CD4-positive, alpha-beta T cell treated with Interleukin-15 for 1 hour (primary cell): ENCODE measurements at regions not wholly inside any gene's neighbourhood (a gene's known extent, or its start where the extent isn't known, plus 50 kb on each side); places are given as distances from the start of the nearest gene placed in this dataset.

Experiments used
- DNase-seq: peaks from one replicate; pipeline ENCODE4 v3.0.0-alpha.2; 2020

DNA sequence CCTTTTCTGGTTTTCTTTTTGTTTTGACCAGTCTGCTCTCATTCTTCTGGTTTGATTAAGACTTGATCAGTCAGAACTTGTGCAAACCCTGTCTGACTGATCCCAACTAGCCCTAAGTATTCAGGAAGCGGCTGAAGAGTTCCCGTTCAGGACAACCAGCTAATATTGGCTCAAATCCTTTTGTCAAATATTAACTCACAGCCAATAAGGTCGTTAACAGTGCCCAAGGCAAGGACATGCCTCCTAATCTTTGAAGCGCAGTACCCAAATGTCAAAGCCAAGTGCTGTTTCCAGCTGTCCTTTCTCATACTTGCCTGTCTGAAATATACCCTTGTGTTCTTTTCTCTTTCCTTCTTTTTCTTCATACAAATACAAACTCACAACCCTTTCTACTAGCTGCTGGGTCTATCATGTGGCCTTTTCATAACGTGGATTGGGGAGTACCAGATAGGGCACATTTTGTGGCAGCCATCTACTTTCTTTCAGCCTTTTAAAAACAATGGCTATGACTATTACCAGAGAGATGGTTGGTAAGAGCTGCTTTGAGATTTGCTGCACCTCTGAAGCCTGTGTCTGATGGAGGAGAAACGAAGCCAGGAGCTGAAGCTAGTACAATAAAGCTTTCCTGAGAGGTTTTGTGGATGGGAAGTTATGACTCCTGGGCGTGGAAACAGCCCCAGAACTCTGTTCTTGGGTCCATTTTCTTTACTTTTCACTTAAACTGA, 266.4 kb upstream of the ZNF608 start:
- no peak for DNase-seq

DNA sequence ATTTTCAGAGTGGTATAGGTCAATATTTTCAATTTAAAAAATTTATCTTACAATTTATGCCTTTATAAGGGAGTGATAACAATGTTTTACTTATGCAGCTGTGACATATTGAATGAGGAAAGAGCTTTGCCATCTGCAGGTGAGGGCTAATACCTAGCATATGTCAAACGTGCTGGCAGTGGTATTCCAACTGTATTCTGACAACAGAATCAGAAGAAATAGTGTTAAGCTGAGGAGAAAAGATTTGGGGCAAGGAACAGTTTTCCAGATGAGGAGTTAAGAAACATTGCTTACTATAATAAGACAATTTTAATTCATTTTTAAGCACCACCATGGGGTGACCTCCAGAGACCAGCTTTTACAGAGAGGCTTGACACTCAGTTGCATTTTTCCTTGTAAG, 267.8 kb upstream of the ZNF608 start:
- DNase-seq: no peak

DNA sequence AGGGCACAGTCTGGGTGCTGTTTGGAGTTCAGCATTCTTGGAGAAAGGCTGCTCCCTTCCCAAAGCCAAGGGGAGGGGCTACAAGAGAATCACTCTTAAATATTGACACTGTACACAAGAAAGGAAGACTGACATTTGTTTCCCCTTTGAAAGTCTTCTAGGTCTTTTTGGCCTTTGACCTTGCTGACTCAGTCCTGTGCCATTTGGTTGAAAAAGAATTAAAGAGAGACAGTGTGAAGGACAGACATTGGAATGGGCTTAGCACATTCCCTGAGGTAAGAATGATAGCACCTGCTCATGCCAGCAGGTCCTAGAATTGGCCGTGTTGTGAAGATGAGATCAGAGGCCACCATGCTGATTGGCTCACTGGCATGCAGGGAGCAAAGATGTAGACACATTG, 271.4 kb upstream of the ZNF608 start:
- no peak for DNase-seq

DNA sequence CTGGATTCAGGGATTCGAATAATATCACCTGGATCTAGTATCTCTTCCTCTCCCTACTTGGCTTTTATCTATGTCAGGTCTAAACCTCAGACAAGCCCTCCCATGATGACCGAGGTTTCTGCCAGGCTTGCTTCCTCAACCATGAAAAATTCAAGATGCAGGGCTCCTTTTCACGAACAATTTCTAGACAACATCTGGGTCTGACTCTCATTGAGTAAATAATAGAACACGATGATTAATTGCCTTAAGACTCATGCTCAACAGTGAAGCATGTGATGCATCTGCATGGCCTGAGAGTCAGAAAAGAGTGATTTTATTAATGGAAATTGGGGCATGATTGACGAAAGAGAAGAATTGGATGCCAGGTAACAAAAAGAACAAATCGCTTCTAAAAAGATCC, 277.2 kb upstream of the ZNF608 start:
- DNase-seq: no peak

DNA sequence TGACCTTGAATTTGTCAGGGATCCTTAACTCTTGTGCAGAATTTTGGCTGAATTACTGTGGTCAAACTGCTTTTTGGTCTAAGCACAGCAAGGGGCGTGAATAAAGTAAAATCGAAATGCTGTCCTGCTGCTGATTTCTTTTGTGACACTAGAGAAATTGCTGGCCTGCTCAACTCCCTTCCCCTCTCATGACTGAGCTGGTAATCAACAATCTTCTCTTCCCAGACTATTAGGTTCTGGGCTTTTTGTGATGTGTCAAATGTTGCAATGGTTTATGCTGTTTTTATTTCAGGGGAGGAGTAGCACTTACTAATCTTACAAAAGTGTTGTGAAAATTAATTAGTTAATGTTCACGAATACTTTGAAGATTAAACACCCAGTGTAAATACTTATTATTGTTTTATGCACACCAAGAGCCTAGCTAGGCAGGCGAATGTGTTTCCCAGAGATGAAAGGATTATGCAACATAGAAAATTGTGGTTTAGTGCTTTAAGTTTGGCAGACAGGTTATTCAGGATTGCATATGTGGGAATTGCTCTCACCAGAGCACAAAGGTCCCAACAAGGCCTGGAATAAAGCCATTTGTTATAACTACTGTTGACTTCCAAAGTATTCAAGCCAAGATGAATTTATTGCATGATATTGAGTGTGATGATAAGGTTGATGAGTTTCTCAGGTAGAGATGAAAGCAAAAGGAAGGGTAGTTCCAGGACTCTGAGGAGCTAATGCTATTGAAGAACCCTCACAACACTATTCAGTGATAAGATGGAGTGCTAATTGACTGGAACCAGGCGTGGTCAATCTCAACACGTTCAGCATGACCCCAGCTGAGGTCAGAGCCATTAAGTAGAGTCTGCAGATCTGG, 280.7 kb upstream of the ZNF608 start:
- no peak for DNase-seq

DNA sequence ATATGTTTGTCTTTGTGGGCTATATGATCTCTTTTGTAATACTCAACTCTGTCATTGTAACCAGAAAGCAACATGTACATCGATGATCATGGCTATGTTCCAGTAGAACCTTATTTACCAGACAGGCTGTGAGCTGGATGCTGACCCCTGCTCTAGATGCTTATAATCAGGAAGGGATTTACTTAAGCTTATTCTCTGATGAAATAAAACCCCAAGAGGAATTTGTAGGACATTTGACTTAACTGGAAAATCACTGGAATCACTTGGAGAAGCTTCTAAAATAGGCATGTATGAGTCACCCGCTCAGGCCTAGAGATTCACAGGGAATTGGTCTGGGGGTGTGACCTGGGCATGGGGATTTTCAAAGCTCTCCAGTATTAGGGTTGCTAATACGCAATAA, 285.8 kb upstream of the ZNF608 start:
- no peak for DNase-seq

DNA sequence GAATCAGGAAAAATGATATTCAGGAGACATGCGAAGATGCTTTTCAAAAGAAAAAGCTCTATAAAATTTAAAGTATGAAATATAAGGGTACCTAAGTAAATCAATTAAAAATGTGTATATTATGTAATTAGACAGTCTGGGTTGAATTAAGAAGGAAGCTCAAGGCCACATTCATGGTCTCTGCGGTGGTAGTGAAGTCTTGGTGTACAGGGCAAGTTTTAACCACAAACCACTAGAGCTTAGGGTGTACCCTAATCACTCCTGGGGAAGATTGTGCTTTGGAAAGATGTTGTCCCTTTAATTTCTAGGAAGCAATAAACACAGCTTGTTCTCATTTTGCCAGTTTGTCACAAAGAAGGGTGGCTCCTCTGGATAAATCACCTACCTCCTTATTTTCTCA, 287.2 kb upstream of the ZNF608 start:
- DNase-seq: no peak

DNA sequence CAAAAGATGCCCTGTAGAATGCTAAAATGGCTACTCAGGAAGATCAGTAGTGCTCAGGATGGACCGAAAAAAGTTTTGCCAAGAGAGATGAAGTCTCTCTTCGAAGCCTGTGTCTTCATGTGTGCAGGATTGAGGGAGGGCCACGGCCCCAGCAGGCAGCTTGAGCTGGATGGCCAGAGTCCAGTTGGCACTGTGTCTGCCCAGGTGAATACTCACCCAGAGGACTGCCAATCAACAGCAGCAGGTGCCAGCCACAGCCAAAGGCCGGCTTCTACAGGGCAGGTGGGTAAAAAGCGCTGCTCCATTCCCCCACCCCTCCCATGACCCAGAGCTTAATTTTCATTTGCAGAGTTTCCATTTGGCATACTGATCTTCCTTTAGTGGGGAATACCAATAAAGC, 287.9 kb upstream of the ZNF608 start:
- DNase-seq: no peak

DNA sequence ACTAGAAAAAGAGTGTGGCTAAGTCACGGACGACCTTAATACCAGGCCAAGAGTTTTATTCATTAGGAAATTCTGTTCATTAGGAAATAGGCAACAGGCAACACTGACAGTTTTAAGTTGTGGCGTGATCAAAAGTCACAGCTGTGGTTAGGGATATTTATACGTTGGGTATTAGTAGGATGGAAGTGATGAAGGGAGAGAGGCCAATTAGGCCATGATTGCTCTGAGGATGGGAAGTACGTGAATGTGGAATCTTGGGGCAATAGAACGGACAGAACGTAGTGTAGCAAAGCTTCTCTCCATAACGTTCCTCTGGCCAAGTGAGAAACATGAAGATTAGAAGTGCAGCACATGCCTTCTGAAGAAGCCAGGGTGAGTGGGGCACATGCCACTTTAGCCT, 290.1 kb upstream of the ZNF608 start:
- DNase-seq: no peak

DNA sequence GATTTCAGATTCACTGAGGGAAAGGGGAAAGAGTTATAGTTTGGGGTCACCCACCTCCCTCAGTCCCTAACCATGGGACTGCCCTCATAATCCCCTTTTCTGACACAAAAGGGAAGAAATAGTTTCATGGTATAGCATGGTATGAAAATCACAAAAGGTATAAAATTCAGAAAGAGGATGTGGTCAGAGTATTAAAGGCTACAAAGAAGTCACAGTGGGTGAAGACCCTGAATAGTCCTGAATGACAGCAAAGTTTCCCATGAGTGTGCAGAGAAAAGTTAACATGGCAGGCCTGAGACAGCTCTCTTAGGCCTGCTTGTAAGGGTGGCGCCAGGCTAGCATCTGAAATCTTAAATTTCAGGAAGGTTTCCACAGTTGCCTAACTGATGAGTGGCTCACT, 290.6 kb upstream of the ZNF608 start:
- DNase-seq: no peak

DNA sequence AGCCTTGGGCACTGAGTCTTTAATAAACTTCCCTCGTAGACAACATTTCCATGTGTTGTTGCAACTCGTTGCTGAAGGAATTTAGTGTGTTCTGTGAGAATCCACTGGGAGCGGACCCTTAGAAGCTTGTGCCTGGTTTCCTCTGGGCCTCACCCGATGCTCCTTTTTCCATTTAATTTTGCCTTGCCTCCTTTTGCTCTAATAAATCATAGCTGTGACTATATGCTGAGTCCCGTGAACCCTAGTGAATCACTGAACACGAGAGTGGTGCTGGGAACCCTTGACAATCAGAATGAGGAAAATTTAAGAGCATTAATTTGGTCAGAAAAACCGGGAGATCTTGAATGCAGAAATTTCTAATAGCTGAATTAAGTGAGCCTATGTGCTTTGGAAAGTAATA, 291.1 kb upstream of the ZNF608 start:
- DNase-seq: no peak

DNA sequence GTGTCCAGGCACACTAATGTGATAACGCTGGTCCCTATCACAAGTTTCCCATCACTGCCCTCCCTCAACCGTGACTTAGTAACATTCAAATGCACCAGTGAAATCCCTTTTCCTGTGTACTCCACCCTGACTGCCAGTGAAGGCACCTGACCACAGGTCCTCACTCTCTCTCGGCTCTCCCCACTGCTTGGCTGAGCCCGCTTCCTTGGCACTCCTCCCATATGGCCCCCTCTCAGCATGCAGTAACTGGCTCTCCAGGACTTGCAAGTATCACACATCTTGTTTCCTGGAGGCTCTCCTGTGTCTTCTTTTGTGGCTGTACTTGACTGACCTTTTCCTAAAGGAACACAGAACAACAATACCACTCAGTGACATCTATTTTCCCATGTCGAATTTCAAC, 292.0 kb upstream of the ZNF608 start:
- DNase-seq: no peak

DNA sequence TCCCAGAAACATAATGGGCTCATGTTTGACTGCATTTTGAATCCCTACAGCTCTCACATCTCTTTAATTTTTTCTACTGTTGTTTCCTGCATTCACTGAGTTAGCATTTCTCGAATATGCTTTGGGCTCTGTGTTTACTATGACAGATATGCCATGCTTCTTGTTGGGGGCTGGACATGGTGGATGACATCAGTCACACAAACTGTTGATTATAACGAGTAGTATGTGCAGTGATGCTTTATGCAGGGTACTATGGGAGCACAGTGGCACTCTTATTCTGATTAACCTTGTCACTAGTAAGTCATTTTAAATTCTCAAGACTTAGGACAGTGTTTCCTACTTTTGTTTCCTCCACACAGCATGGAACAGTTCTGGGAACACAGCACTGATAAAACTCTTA, 295.4 kb upstream of the ZNF608 start:
- DNase-seq: no peak

DNA sequence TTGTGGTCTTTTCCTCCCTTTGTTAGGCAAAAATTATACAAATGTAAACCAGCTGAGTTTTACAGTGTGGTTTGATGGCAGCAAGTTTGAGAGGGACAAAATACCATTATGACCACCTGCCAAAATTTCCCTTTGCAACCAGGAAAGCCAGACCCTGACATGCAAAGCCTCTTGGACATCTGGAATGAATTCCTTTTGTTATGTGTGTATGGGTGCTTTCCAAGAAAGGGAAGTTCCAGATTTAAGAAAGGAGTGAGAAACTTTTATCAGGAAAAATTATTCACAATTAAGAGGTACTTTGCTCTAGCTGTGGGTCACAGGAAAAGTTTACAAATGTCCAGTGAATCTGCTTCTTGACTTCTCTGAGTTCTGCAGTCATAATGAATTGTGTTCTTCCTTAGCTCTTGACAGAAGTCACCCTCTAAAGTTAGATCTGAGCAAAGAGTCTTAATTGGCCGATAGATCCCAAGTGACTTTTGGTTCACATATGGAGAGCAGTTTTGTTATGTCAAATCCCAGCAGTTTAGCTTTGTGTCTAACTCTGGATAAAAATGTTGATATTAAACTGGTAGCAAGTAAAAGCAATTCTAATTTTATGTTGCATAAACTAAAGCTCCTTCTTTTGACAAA, 295.9 kb upstream of the ZNF608 start:
- DNase-seq: no peak

DNA sequence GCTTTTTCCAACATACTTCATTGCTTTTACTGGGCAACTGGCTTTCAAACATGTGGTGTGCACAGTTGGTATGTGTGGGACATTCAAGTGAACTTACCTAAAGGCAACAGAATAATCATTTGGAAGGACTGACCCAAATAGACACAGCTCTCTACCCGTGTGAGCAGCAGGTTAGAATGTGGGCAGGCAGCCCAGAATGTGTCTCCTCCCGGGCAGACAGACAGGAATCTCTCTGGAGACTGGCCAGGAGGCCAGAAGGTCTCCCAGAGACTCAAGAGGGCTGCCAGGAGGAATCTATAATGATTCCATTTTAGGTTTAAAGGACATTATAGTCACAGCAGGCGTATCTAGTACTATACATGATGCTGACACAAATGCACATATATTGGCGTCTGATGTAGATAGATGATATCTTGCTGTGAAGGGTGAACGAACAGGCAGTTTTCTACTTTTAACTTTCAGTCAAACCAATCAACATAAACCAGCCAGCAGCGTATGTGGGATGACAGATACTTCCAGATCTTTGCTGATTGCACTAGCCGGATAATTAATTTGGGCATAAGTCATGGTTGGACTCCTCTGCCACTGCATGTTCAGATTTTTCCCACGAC, 297.4 kb upstream of the ZNF608 start:
- no peak for DNase-seq

DNA sequence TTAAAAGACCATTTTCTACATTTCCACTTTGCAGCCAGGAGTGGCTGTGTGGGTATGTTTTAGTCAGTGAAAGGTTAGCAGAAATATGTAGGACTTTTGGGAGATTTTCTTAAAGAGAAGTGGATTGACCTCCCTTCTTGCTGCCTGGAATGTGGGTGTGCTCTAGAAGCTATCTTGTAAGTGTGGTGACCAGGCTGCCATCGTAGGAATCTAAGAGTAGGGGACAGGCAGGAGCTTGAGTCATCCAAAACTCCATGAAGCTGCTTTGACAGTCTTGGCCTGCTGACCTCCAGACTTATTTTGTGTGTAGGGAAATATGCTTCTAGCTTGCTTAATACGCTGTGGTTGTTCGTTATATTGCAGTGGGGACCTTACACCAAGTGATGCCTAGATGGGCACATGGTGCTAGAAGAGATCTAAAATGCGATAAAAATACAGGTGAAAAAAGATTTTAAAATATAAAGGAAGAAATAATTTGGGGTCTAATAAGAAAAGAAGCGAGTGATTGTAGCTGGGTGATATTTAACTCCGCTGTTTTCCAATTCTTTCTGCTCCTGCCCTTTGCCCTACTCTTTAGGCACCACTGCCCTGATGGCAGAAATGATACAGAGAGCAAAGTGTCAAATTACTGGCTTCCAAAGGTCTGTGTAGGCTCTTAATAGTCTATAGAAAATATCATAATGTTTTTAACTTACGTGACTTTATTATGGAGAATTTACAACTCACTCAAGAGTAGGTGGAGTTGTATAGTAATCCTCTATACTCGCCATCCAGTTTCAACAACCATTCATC, 298.2 kb upstream of the ZNF608 start:
- no peak for DNase-seq

DNA sequence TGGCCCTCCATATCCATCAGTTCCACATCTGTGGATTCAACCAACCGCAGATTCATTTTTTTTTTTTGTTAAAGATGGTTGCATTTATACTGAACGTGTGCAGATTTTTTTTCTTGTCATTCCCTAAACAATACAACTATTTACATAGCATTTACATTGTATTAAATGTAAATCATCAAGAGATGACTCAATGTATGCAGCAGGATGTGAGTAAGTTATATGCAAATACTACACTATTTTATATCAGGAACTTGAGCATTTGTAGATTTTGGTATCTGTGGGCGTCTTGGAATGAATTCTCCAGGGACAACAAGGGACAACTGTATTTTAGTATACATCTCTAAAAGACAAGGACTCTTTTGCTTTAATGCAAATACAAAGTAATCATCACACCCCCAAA, 299.2 kb upstream of the ZNF608 start:
- no peak for DNase-seq

DNA sequence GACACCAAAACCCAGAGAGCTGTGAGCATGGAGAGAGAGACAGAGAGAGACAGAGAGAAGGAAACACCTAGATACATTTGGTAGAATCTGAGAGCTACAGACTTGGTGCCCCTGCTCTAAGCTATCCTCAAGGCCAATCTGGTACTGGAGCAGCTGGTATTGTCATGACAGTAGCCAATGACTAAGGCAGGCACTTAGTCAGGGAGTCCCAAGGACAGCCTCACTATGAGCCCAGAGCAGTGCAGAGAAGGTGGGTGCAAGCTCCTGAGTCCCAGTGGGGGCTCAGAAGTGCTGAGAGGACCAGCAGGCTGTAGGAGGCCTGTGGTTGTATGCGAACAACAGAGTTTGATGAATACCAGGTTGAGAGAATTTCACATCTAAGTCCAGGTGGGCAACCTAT, 300.4 kb upstream of the ZNF608 start:
- DNase-seq: no peak

DNA sequence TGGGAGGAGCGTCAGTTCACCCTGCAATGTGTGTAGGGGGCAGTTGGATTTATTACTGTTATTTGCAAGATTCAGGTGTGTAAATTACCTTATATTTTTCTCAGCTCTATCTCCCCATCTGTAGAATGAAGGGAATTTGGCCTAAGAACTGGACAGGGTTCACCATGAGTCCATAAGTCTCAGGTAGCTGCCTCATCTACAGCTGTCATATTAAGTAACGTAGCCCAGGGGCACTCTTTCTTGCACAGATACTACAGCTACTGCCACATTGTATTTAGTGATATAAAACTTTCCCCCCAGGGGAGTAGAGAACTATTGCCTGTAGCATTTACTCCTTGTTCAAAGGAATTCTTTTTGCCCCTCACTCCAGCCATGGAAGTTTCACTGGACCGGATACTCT, 301.4 kb upstream of the ZNF608 start:
- no peak for DNase-seq

DNA sequence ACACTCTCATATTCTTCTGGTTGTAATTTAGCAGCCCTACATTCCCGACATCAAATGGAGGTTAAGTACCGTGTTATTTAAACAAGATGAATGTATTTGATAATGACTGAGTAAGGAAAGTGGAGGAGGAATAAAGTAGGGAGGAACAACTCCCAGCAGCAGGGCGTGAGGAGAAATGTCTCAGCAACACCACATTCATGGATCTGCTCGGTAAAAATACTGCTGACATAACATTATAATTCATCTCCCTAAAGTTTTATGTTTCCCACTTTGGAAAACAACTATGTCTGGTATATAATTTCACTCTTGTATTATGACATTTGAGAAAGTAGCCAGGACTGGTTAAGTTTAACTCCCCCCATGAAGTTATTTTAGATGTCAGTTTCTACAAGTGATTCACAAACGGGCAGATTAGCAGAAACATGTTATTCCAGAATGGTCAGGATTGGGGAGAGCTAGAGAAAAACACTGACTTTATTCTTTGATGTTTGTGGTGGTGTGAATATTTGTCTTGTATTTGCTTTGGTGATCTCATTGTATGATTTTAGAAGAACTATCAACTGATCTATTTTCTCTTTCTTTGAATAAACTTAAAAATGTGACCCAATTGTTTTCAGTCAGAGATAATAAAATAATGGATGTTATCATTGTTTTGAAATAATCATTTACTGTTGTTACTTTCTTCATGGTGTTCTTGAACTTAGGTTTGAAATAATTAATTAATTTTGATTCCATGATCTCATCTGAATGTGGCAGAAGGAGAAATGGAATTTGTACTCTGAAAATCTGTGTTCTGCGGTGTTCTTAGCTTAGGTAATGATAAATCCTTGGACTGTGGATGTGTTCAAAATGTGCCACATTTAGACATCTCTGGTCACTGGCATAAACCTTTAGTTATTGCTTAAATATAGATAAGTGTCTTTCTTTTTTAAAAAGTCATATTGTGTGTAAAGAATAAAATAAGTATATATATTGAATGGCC, 303.6 kb upstream of the ZNF608 start:
- no peak for DNase-seq

DNA sequence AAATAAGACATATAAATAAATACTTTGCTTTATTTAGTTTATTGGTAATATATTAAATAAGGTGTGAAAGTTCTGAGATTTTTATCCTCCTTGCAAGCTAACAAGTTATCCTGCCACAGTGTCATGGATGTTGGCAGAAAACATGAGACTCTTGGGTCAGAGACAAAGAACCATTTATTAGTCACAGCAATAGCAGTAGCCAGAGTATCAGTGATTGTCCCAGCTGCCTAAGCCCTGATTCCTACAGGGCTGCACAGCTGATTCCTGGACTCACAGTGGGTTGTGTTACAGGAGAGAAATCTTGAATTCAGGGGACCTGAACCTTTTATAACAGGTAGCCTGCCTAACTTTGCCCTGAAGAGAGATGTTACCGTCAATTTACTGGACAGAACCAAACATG, 304.5 kb upstream of the ZNF608 start:
- no peak for DNase-seq

DNA sequence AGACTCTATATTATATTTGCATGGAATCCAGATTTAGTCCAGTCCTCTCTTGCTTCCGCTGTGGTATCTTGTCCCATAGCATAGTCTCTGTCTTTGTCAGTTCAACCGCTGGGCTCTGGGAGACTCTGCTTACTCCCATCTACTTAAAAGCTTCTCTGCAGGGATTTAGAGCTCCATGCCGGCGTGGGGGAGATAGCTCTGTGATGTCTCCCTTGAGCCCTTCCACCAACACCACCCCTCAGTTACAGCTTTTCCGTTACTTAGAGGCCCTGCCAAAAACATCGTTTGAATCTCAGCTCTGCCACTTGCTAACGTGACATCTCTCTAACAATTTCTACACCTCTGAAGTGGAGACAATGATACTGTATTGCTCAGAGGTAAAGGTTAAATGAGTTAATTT, 306.1 kb upstream of the ZNF608 start:
- no peak for DNase-seq
